C1 segment of cervical spinal cord (tissue), 14 donors: ENCODE measurements at regions not wholly inside any gene's neighbourhood (a gene's known extent, or its start where the extent isn't known, plus 50 kb on each side); places are given as distances from the start of the nearest gene placed in this dataset.
"Not testable (repeated sequence)": the region's sequence is repeated elsewhere in the genome, so short reads cannot be mapped to it uniquely, and the experiment has no call there.

ENCODE experiments used
- DNase-seq, 14 donors: peaks; one replicate each; lab custom pipeline; 2025; lab: John Stamatoyannopoulos, UW

GRCh38 chr6:163892824-163893561, 478.5 kb downstream of the QKI start:
- no peak for DNase-seq

- DNase-seq = no peak
Observed at GRCh38 chr6:163889904-163890514, 475.5 kb downstream of the QKI start.

GRCh38 chr6:163888030-163888819, 473.7 kb downstream of the QKI start:
- DNase-seq = no peak

- DNase-seq = no peak
Observed at GRCh38 chr6:163886428-163886827, 471.9 kb downstream of the QKI start.

GRCh38 chr6:163883984-163884383, 469.5 kb downstream of the QKI start:
- DNase-seq = no peak

GRCh38 chr6:163878698-163879097, 464.2 kb downstream of the QKI start:
- DNase-seq = no peak

- no peak for DNase-seq
Observed at GRCh38 chr6:163877877-163878639, 463.5 kb downstream of the QKI start.

- DNase-seq = no peak
Observed at GRCh38 chr6:163876391-163876790, 461.9 kb downstream of the QKI start.

- no peak for DNase-seq
Observed at GRCh38 chr6:163874784-163875183, 460.3 kb downstream of the QKI start.

- no peak for DNase-seq
Observed at GRCh38 chr6:163872335-163872734, 457.8 kb downstream of the QKI start.

GRCh38 chr6:163871616-163872015, 457.1 kb downstream of the QKI start:
- no peak for DNase-seq

- DNase-seq = no peak
Observed at GRCh38 chr6:163867518-163868292, 453.2 kb downstream of the QKI start.

- no peak for DNase-seq
Observed at GRCh38 chr6:163866192-163866591, 451.7 kb downstream of the QKI start.

- DNase-seq = no peak
Observed at GRCh38 chr6:163863565-163863964, 449.0 kb downstream of the QKI start.

- DNase-seq = no peak
Observed at GRCh38 chr6:163862701-163863100, 448.2 kb downstream of the QKI start.

GRCh38 chr6:163861627-163862026, 447.1 kb downstream of the QKI start:
- DNase-seq = no peak

- no peak for DNase-seq
Observed at GRCh38 chr6:163860287-163861081, 446.0 kb downstream of the QKI start.

GRCh38 chr6:163858870-163859269, 444.4 kb downstream of the QKI start:
- not testable (repeated sequence) for DNase-seq

GRCh38 chr6:163857421-163857820, 442.9 kb downstream of the QKI start:
- no peak for DNase-seq

GRCh38 chr6:163850874-163851273, 436.4 kb downstream of the QKI start:
- no peak for DNase-seq
